ENCODE measurements at regions not wholly inside any gene's neighbourhood (a gene's known extent, or its start where the extent isn't known, plus 50 kb on each side); places are given as distances from the start of the nearest gene placed in this dataset.

- TF ChIP-seq, protein P1, sequence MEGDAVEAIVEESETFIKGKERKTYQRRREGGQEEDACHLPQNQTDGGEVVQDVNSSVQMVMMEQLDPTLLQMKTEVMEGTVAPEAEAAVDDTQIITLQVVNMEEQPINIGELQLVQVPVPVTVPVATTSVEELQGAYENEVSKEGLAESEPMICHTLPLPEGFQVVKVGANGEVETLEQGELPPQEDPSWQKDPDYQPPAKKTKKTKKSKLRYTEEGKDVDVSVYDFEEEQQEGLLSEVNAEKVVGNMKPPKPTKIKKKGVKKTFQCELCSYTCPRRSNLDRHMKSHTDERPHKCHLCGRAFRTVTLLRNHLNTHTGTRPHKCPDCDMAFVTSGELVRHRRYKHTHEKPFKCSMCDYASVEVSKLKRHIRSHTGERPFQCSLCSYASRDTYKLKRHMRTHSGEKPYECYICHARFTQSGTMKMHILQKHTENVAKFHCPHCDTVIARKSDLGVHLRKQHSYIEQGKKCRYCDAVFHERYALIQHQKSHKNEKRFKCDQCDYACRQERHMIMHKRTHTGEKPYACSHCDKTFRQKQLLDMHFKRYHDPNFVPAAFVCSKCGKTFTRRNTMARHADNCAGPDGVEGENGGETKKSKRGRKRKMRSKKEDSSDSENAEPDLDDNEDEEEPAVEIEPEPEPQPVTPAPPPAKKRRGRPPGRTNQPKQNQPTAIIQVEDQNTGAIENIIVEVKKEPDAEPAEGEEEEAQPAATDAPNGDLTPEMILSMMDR (IDR thresholded peaks at IDR 0.05), result no peak
- TF ChIP-seq ZFX (IDR thresholded peaks at IDR 0.05; ENCODE audit: borderline replicate concordance), result no peak
Measured at GRCh38 chr5:57805732-57806131, 323.1 kb upstream of the ACTBL2 start.

Measured in 22Rv1 (cell line).